ENCODE measurements at regions not wholly inside any gene's neighbourhood (a gene's known extent, or its start where the extent isn't known, plus 50 kb on each side); places are given as distances from the start of the nearest gene placed in this dataset.
A peak's percentile ranks its signal among the peaks of the same experiment; 100 is the strongest.

DNA sequence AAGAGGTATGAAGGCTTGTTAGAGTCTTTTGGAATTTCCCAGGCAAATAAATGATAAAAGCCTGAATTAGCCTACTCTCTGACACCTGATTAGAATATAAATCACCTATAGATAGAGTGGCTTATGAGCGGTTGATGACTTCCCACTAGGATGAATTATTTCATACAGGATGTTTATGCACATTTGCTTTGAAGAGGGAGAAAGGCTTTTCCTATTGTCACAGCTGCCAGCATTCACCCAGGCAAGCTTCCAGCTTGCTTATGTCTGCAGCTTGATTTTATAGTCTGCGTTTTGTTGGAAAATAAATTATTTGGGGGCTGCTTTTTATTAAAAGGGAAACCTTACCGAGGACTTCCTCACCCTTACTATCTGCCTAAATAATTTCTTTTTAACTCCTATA is 51.3 kb upstream of the EIF2S2 start:
- H3K9me3 ChIP-seq (ENCODE audit: severe bottlenecking): no peaks in the 10 kb centered on the region
- DNase-seq: no peak
- no peaks in the 10 kb centered on the region for H3K36me3 ChIP-seq
- TF ChIP-seq, protein P1, sequence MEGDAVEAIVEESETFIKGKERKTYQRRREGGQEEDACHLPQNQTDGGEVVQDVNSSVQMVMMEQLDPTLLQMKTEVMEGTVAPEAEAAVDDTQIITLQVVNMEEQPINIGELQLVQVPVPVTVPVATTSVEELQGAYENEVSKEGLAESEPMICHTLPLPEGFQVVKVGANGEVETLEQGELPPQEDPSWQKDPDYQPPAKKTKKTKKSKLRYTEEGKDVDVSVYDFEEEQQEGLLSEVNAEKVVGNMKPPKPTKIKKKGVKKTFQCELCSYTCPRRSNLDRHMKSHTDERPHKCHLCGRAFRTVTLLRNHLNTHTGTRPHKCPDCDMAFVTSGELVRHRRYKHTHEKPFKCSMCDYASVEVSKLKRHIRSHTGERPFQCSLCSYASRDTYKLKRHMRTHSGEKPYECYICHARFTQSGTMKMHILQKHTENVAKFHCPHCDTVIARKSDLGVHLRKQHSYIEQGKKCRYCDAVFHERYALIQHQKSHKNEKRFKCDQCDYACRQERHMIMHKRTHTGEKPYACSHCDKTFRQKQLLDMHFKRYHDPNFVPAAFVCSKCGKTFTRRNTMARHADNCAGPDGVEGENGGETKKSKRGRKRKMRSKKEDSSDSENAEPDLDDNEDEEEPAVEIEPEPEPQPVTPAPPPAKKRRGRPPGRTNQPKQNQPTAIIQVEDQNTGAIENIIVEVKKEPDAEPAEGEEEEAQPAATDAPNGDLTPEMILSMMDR (IDR thresholded peaks at IDR 0.05; ENCODE audit: low read depth, low read length): no peak
- no peak overlapping the region for H3K27ac ChIP-seq
- no peaks in the 10 kb centered on the region for H3K27me3 ChIP-seq (ENCODE audit: insufficient read depth, low read depth, severe bottlenecking)
- H3K4me3 ChIP-seq (ENCODE audit: low read depth, low read length): no peak overlapping the region

DNA sequence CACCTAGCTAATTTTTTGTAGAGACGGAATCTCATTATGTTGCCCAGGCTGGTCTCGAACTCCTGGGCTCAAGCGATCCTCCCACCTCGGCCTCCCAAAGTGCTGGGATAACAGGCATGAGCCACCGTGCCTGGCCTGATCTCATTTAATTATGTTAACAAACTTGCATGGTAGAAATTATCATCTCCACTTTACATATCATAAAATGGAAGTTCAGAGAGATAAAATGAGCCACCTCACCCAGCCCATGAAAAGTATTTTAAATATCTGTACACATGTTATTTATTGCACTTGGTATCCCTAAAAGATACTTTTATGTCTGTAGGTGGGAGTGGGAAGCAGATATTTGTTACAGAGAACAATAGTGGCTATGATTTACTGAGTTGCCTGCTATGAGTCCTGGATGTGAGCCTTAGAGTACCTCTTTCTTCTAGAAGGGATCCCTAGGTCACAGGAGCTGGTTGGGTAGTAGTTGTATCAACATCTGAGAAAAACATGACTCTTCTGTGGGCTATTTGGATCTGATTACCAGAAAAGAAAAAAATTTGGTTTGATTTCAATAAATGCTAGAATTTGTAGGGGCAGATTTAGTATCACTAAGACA is 52.4 kb upstream of the EIF2S2 start:
- TF ChIP-seq, protein P1 (IDR thresholded peaks at IDR 0.05; ENCODE audit: low read depth, low read length): no peak
- Histone ChIP-seq H3K9me3 (ENCODE audit: severe bottlenecking) (no peaks in the 10 kb centered on the region), H3K27ac (no peak overlapping the region), H3K36me3 (no peaks in the 10 kb centered on the region), H3K27me3 (ENCODE audit: insufficient read depth, low read depth, severe bottlenecking) (no peaks in the 10 kb centered on the region), H3K4me3 (ENCODE audit: low read depth, low read length) (no peak overlapping the region)
- no peak for DNase-seq

DNA sequence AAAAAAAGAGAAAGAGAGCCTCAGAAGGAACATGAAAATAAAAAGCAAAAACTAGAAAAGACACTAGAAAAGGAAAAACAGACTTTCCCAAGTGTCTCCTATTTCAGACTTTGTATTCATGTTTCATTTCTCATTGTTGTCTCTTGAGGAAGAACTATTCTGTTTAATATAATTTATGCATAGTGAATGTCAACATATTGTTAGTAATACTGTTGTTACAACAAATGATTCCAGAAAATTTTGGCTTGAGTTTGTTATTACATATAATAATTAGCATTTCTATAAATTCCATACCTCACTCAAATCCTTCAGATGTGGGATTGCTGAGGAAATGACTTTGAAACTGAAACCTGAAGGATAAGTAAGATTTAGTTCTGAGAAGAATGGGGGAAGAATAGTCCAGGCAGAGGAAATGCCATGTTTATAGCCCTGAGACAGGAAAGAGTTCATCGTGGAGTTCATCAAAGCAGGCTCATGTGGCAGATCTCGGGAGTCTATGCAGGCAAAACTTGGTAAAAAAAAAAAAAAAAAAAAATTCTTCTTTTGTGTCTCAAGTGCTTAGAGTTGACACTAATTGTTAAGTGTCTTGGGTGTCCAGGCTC is 53.1 kb upstream of the EIF2S2 start:
- Histone ChIP-seq H3K36me3 (no peaks in the 10 kb centered on the region), H3K27me3 (ENCODE audit: insufficient read depth, low read depth, severe bottlenecking) (no peaks in the 10 kb centered on the region), H3K4me3 (ENCODE audit: low read depth, low read length) (no peak overlapping the region), H3K9me3 (ENCODE audit: severe bottlenecking) (no peaks in the 10 kb centered on the region), H3K27ac (no peak overlapping the region)
- TF ChIP-seq, protein P1 (IDR thresholded peaks at IDR 0.05; ENCODE audit: low read depth, low read length): no peak
- DNase-seq: no peak

DNA sequence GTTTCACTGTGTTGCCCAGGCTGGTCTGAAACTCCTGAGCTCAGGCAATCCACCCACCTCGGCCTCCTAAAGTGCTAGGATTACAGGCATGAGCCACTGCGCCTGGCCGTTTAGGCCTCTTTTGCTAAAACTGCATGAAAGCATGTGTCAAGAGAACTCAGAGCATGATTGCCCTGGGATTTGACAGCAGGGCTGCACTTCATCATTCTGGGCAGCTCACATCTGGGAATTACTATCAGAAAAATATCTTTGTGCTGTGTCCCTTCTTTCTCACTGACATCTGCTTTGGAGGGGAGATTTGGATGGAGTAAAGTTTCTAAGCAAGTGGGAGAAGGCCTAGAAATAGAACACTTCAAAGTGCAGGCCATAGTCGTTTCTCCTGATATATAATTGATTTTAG is 59.6 kb upstream of the EIF2S2 start:
- Histone ChIP-seq H3K27me3 (ENCODE audit: insufficient read depth, low read depth, severe bottlenecking) (no peaks in the 10 kb centered on the region), H3K27ac (no peak overlapping the region), H3K36me3 (no peaks in the 10 kb centered on the region), H3K9me3 (ENCODE audit: severe bottlenecking) (no peaks in the 10 kb centered on the region), H3K4me3 (ENCODE audit: low read depth, low read length) (no peak overlapping the region)
- no peak for DNase-seq
- TF ChIP-seq, protein P1 (IDR thresholded peaks at IDR 0.05; ENCODE audit: low read depth, low read length): no peak

DNA sequence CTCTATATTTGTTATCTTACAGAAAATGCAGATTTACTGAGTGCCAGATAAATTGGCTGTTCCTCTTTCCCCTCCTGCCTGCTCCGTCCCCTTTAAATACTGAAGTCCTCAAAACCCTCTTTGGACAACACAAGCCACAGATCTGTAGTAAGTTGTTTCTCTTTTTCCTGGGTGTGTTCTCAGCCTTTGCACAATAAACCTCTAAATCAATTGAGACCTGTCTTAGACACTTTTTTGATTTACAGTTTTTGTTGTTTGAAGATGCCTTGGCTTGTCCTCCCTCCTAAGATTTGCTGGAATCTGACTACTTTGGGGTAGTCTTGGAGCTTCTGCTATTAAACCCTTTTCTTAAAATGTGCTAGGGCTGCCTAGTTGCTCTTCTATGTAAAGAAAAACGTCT is 60.9 kb upstream of the EIF2S2 start:
- H3K9me3 ChIP-seq (ENCODE audit: severe bottlenecking): no peaks in the 10 kb centered on the region
- H3K27me3 ChIP-seq (ENCODE audit: insufficient read depth, low read depth, severe bottlenecking): no peaks in the 10 kb centered on the region
- H3K27ac ChIP-seq: no peak overlapping the region
- TF ChIP-seq, protein P1 (IDR thresholded peaks at IDR 0.05; ENCODE audit: low read depth, low read length): no peak
- no peak overlapping the region for H3K4me3 ChIP-seq (ENCODE audit: low read depth, low read length)
- DNase-seq: no peak
- no peaks in the 10 kb centered on the region for H3K36me3 ChIP-seq

DNA sequence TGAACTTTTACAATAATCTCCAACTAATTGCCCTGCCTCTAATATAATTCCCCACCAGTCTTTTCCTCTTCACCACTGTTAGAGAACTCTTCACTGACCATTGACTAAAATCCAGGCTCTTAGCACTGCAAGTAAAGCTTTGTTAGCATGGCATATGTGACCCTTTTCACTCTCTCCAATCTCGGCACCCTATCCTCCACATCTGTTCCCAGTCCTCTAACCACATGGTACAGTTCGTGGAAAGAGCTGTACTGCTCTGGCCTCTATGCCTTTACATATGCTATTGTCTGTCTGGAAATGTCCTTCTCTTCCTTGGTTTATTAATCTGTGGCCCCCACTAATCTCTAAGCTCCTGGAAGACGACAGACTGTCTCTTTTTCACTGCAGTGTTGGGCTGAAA is 63.0 kb upstream of the EIF2S2 start:
- Histone ChIP-seq H3K9me3 (ENCODE audit: severe bottlenecking) (no peaks in the 10 kb centered on the region), H3K36me3 (no peaks in the 10 kb centered on the region), H3K27ac (peak overlapping the region; percentile 66), H3K4me3 (ENCODE audit: low read depth, low read length) (no peak overlapping the region), H3K27me3 (ENCODE audit: insufficient read depth, low read depth, severe bottlenecking) (no peaks in the 10 kb centered on the region)
- TF ChIP-seq, protein P1 (IDR thresholded peaks at IDR 0.05; ENCODE audit: low read depth, low read length): no peak
- DNase-seq: peak; percentile 29

Measured in WERI-Rb-1 (cell line).